ENCODE measurements at regions not wholly inside any gene's neighbourhood (a gene's known extent, or its start where the extent isn't known, plus 50 kb on each side); places are given as distances from the start of the nearest gene placed in this dataset.
A peak's percentile ranks its signal among the peaks of the same experiment; 100 is the strongest.

- FAIRE-seq (no peak), DNase-seq (no peak)
- no peak overlapping the region for H3K4me3 ChIP-seq (ENCODE audit: low read length in 3 of 3)
- TF ChIP-seq, protein P1, sequence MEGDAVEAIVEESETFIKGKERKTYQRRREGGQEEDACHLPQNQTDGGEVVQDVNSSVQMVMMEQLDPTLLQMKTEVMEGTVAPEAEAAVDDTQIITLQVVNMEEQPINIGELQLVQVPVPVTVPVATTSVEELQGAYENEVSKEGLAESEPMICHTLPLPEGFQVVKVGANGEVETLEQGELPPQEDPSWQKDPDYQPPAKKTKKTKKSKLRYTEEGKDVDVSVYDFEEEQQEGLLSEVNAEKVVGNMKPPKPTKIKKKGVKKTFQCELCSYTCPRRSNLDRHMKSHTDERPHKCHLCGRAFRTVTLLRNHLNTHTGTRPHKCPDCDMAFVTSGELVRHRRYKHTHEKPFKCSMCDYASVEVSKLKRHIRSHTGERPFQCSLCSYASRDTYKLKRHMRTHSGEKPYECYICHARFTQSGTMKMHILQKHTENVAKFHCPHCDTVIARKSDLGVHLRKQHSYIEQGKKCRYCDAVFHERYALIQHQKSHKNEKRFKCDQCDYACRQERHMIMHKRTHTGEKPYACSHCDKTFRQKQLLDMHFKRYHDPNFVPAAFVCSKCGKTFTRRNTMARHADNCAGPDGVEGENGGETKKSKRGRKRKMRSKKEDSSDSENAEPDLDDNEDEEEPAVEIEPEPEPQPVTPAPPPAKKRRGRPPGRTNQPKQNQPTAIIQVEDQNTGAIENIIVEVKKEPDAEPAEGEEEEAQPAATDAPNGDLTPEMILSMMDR (IDR thresholded peaks at IDR 0.05; ENCODE audit: borderline replicate concordance, extremely low read depth, insufficient read depth), result no peak
- no peaks in the 10 kb centered on the region for H3K27me3 ChIP-seq (ENCODE audit: control insufficient read depth, insufficient read depth, low read length)
- H3K9ac ChIP-seq (ENCODE audit: low read length in 3 of 3), result no peak overlapping the region
- intact Hi-C loops (cut with DNase I), result no loop called here
- no peaks in the 10 kb centered on the region for H3K4me1 ChIP-seq (ENCODE audit: control insufficient read depth in 2 of 3, insufficient read depth in 2 of 3, low read depth in 1 of 3, low read length in 3 of 3)
- H3K36me3 ChIP-seq (ENCODE audit: control insufficient read depth in 2 of 3, insufficient read depth in 3 of 3, low read length in 3 of 3), result no peaks in the 10 kb centered on the region
- no peaks in the 10 kb centered on the region for H3K9me3 ChIP-seq (ENCODE audit: control insufficient read depth in 2 of 3, insufficient read depth in 1 of 3, low read length in 3 of 3)
- no peak overlapping the region for H3K27ac ChIP-seq (ENCODE audit: low read depth in 2 of 2, low read length in 2 of 2)
Measured at GRCh38 chr10:94213980-94214379, 148.8 kb downstream of the NOC3L start.

GRCh38 chr10:94214481-94214893 is 148.3 kb downstream of the NOC3L start:
- FAIRE-seq (no peak), DNase-seq (no peak)
- no peak overlapping the region for H3K4me3 ChIP-seq (ENCODE audit: low read length in 3 of 3)
- H3K9ac ChIP-seq (ENCODE audit: low read length in 3 of 3), result no peak overlapping the region
- no peaks in the 10 kb centered on the region for H3K36me3 ChIP-seq (ENCODE audit: control insufficient read depth in 2 of 3, insufficient read depth in 3 of 3, low read length in 3 of 3)
- H3K27me3 ChIP-seq (ENCODE audit: control insufficient read depth, insufficient read depth, low read length), result no peaks in the 10 kb centered on the region
- no peaks in the 10 kb centered on the region for H3K9me3 ChIP-seq (ENCODE audit: control insufficient read depth in 2 of 3, insufficient read depth in 1 of 3, low read length in 3 of 3)
- H3K4me1 ChIP-seq (ENCODE audit: control insufficient read depth in 2 of 3, insufficient read depth in 2 of 3, low read depth in 1 of 3, low read length in 3 of 3), result no peaks in the 10 kb centered on the region
- intact Hi-C loops (cut with DNase I), result no loop called here
- H3K27ac ChIP-seq (ENCODE audit: low read depth in 2 of 2, low read length in 2 of 2), result no peak overlapping the region
- TF ChIP-seq, protein P1 (IDR thresholded peaks at IDR 0.05; ENCODE audit: borderline replicate concordance, extremely low read depth, insufficient read depth), result no peak

GRCh38 chr10:94216201-94216600 is 146.5 kb downstream of the NOC3L start:
- no peaks in the 10 kb centered on the region for H3K4me1 ChIP-seq (ENCODE audit: control insufficient read depth in 2 of 3, insufficient read depth in 2 of 3, low read depth in 1 of 3, low read length in 3 of 3)
- peak in 1 of 5 donors; percentile 21 for DNase-seq
- intact Hi-C loops (cut with DNase I), result no loop called here

More at GRCh38 chr10:94216201-94216600, 146.5 kb downstream of the NOC3L start:
- H3K9ac ChIP-seq (ENCODE audit: low read length in 3 of 3), result no peak overlapping the region
- H3K27me3 ChIP-seq (ENCODE audit: control insufficient read depth, insufficient read depth, low read length), result no peaks in the 10 kb centered on the region
- no peak overlapping the region for H3K27ac ChIP-seq (ENCODE audit: low read depth in 2 of 2, low read length in 2 of 2)
- H3K9me3 ChIP-seq (ENCODE audit: control insufficient read depth in 2 of 3, insufficient read depth in 1 of 3, low read length in 3 of 3), result no peaks in the 10 kb centered on the region
- TF ChIP-seq, protein P1 (IDR thresholded peaks at IDR 0.05; ENCODE audit: borderline replicate concordance, extremely low read depth, insufficient read depth), result no peak
- no peak for FAIRE-seq
- H3K36me3 ChIP-seq (ENCODE audit: control insufficient read depth in 2 of 3, insufficient read depth in 3 of 3, low read length in 3 of 3), result no peaks in the 10 kb centered on the region
- no peak overlapping the region for H3K4me3 ChIP-seq (ENCODE audit: low read length in 3 of 3)
